Adipocyte (in vitro differentiated cells): ENCODE measurements at regions not wholly inside any gene's neighbourhood (a gene's known extent, or its start where the extent isn't known, plus 50 kb on each side); places are given as distances from the start of the nearest gene placed in this dataset.
A peak's percentile ranks its signal among the peaks of the same experiment; 100 is the strongest.

ENCODE experiments used
- DNase-seq: peaks from one replicate; pipeline ENCODE4 v3.0.0-alpha.2; 2015; ENCODE audit warnings: low read depth
- H3K27me3 ChIP-seq: replicated peaks from 2 replicates; pipeline ENCODE4 v1.7.0; 2013; ENCODE audit warnings: mild to moderate bottlenecking, low read length, moderate library complexity; ENCODE audit not compliant: control insufficient read depth, insufficient read depth
- H3K36me3 ChIP-seq: 2 replicates; pipeline ENCODE4 v1.7.0; 2013; ENCODE audit warnings: low read length, mild to moderate bottlenecking, moderate library complexity; ENCODE audit not compliant: control insufficient read depth, insufficient read depth, severe bottlenecking
- H3K4me1 ChIP-seq: 2 replicates; pipeline ENCODE4 v1.7.0; 2013; ENCODE audit warnings: mild to moderate bottlenecking, low read length, moderate library complexity; ENCODE audit not compliant: control insufficient read depth, insufficient read depth
- H3K4me3 ChIP-seq: 2 replicates; pipeline ENCODE4 v1.7.0; 2013; ENCODE audit warnings: mild to moderate bottlenecking, low read length, moderate library complexity
- H3K9ac ChIP-seq: 2 replicates; pipeline ENCODE4 v1.7.0; 2013; ENCODE audit warnings: mild to moderate bottlenecking, low read length, moderate library complexity
- H3K9me3 ChIP-seq: 2 replicates; pipeline ENCODE4 v1.7.0; 2013; ENCODE audit warnings: mild to moderate bottlenecking, low read length, moderate library complexity; ENCODE audit not compliant: control insufficient read depth

GRCh38 chr2:236501531-236501930 is 68.1 kb upstream of the ACKR3 start:
- no peak overlapping the region for H3K9ac ChIP-seq
- H3K4me3 ChIP-seq = no peak overlapping the region
- peaks cover 11% of the 10 kb centered on the region for H3K9me3 ChIP-seq
- H3K36me3 ChIP-seq = no peaks in the 10 kb centered on the region
- peaks cover 26% of the 10 kb centered on the region for H3K27me3 ChIP-seq
- DNase-seq = no peak
- H3K4me1 ChIP-seq = no peaks in the 10 kb centered on the region

GRCh38 chr2:236503100-236503499 is 66.5 kb upstream of the ACKR3 start:
- Histone ChIP-seq H3K9ac (no peak overlapping the region), H3K4me3 (no peak overlapping the region), H3K27me3 (peaks cover 33% of the 10 kb centered on the region), H3K9me3 (peaks cover 11% of the 10 kb centered on the region), H3K36me3 (no peaks in the 10 kb centered on the region), H3K4me1 (no peaks in the 10 kb centered on the region)
- DNase-seq = peak; percentile 19

- Histone ChIP-seq H3K36me3 (no peaks in the 10 kb centered on the region), H3K27me3 (peaks cover 33% of the 10 kb centered on the region), H3K9ac (no peak overlapping the region), H3K4me1 (no peaks in the 10 kb centered on the region), H3K4me3 (no peak overlapping the region), H3K9me3 (peaks cover 11% of the 10 kb centered on the region)
- no peak for DNase-seq
Observed at GRCh38 chr2:236503583-236503982, 66.0 kb upstream of the ACKR3 start.

GRCh38 chr2:236505041-236505440 is 64.6 kb upstream of the ACKR3 start:
- Histone ChIP-seq H3K9ac (no peak overlapping the region), H3K4me1 (no peaks in the 10 kb centered on the region), H3K27me3 (peaks cover 37% of the 10 kb centered on the region), H3K4me3 (no peak overlapping the region), H3K9me3 (peaks cover 11% of the 10 kb centered on the region), H3K36me3 (no peaks in the 10 kb centered on the region)
- peak; percentile 35 for DNase-seq

GRCh38 chr2:236505648-236506047 is 64.0 kb upstream of the ACKR3 start:
- H3K27me3 ChIP-seq = peaks cover 37% of the 10 kb centered on the region

GRCh38 chr2:236507393-236508085 is 62.1 kb upstream of the ACKR3 start:
- Histone ChIP-seq H3K9me3 (peaks cover 11% of the 10 kb centered on the region), H3K36me3 (no peaks in the 10 kb centered on the region), H3K27me3 (peaks cover 37% of the 10 kb centered on the region), H3K4me1 (peaks cover 3% of the 10 kb centered on the region), H3K4me3 (peak overlapping the region; percentile 79), H3K9ac (peak overlapping the region; percentile 64)
- peak; percentile 36 for DNase-seq

More at GRCh38 chr2:236505648-236506047, 64.0 kb upstream of the ACKR3 start:
- H3K36me3 ChIP-seq = no peaks in the 10 kb centered on the region
- H3K4me3 ChIP-seq = no peak overlapping the region
- H3K9ac ChIP-seq = no peak overlapping the region
- no peak for DNase-seq
- no peaks in the 10 kb centered on the region for H3K4me1 ChIP-seq
- peaks cover 11% of the 10 kb centered on the region for H3K9me3 ChIP-seq

- Histone ChIP-seq H3K4me1 (peaks cover 11% of the 10 kb centered on the region), H3K9ac (no peak overlapping the region), H3K27me3 (peaks cover 37% of the 10 kb centered on the region), H3K9me3 (peaks cover 11% of the 10 kb centered on the region), H3K4me3 (no peak overlapping the region), H3K36me3 (no peaks in the 10 kb centered on the region)
- DNase-seq = no peak
Observed at GRCh38 chr2:236508466-236508865, 61.2 kb upstream of the ACKR3 start.

GRCh38 chr2:236510034-236510433 is 59.6 kb upstream of the ACKR3 start:
- Histone ChIP-seq H3K36me3 (no peaks in the 10 kb centered on the region), H3K9ac (no peak overlapping the region), H3K4me1 (peaks cover 18% of the 10 kb centered on the region), H3K4me3 (no peak overlapping the region), H3K27me3 (peaks cover 24% of the 10 kb centered on the region), H3K9me3 (no peaks in the 10 kb centered on the region)
- DNase-seq = no peak

- Histone ChIP-seq H3K4me3 (no peak overlapping the region), H3K9ac (no peak overlapping the region), H3K4me1 (peaks cover 18% of the 10 kb centered on the region), H3K9me3 (no peaks in the 10 kb centered on the region), H3K36me3 (no peaks in the 10 kb centered on the region), H3K27me3 (peaks cover 14% of the 10 kb centered on the region)
- no peak for DNase-seq
Observed at GRCh38 chr2:236511266-236511665, 58.4 kb upstream of the ACKR3 start.

GRCh38 chr2:236512267-236512666 is 57.4 kb upstream of the ACKR3 start:
- no peak overlapping the region for H3K4me3 ChIP-seq
- no peak for DNase-seq
- H3K9me3 ChIP-seq = no peaks in the 10 kb centered on the region
- no peak overlapping the region for H3K9ac ChIP-seq
- peaks cover 18% of the 10 kb centered on the region for H3K4me1 ChIP-seq
- no peaks in the 10 kb centered on the region for H3K36me3 ChIP-seq
- H3K27me3 ChIP-seq = peaks cover 4% of the 10 kb centered on the region

- no peaks in the 10 kb centered on the region for H3K36me3 ChIP-seq
- H3K4me1 ChIP-seq = peaks cover 18% of the 10 kb centered on the region
- peak; percentile 75 for DNase-seq
- peaks cover 4% of the 10 kb centered on the region for H3K27me3 ChIP-seq
- H3K4me3 ChIP-seq = no peak overlapping the region
- no peak overlapping the region for H3K9ac ChIP-seq
- no peaks in the 10 kb centered on the region for H3K9me3 ChIP-seq
Observed at GRCh38 chr2:236512902-236513435, 56.7 kb upstream of the ACKR3 start.

- Histone ChIP-seq H3K9ac (no peak overlapping the region), H3K4me3 (no peak overlapping the region), H3K4me1 (peaks cover 18% of the 10 kb centered on the region), H3K36me3 (no peaks in the 10 kb centered on the region), H3K9me3 (no peaks in the 10 kb centered on the region), H3K27me3 (peaks cover 4% of the 10 kb centered on the region)
- no peak for DNase-seq
Observed at GRCh38 chr2:236513956-236514355, 55.7 kb upstream of the ACKR3 start.
